ENCODE measurements at regions not wholly inside any gene's neighbourhood (a gene's known extent, or its start where the extent isn't known, plus 50 kb on each side); places are given as distances from the start of the nearest gene placed in this dataset.

DNA sequence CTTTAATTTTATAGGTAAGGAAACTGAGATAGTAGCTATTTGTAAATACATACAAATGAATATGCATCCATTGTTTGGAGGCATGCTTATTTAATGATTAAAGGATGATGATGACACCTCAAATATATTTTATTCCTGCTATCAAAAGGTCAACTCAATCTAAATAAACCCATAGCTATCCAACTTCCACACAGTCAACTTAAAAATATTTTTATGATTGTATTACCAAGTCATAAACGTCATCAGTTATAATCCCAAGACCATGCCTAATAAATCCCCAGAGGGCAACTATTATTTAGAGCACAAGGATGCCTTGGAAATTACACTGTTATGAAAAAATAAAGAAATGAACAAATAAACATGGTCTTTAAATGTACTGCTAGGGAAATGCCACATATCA is 102.1 kb downstream of the MPP7 start:
- BruUV-seq (replicated peaks), result no TSS peak
- no peak for TF ChIP-seq EZH2 (IDR thresholded peaks at IDR 0.05; ENCODE audit: borderline replicate concordance, low read depth, low read length, poor library complexity, severe bottlenecking)
- TF ChIP-seq CTCF (conservative IDR thresholded peaks at IDR 0.05; ENCODE audit: low read depth, low read length), result no peak
- intact Hi-C loops (cut with micrococcal nuclease; ENCODE audit: unreplicated experiment), result no loop called here

GRCh38 chr10:28199941-28200340 is 102.9 kb downstream of the MPP7 start:
- no TSS peak for BruUV-seq (replicated peaks)
- Histone ChIP-seq H3K9me3 (ENCODE audit: low read depth, low read length, poor library complexity, severe bottlenecking) (no peaks in the 10 kb centered on the region), H3K36me3 (ENCODE audit: insufficient read depth, low read length, poor library complexity, severe bottlenecking) (no peaks in the 10 kb centered on the region), H3K27ac (ENCODE audit: low read depth, low read length, poor library complexity, severe bottlenecking) (no peak overlapping the region), H3K27me3 (replicated peaks; ENCODE audit: insufficient read depth, low read depth, low read length, poor library complexity) (no peaks in the 10 kb centered on the region), H3K4me3 (ENCODE audit: low read depth, low read length, poor library complexity, severe bottlenecking) (no peak overlapping the region), H3K4me1 (ENCODE audit: insufficient read depth, low read length, poor library complexity, severe bottlenecking) (no peaks in the 10 kb centered on the region)
- no peak for DNase-seq (ENCODE audit: low spot score)
- CTCF ChIA-PET, result no interaction called here
- POLR2A ChIA-PET (ENCODE audit: low non-redundant PET), result no interaction called here
- TF ChIP-seq CTCF (conservative IDR thresholded peaks at IDR 0.05; ENCODE audit: low read depth, low read length), result no peak
- no peak for TF ChIP-seq EZH2 (IDR thresholded peaks at IDR 0.05; ENCODE audit: borderline replicate concordance, low read depth, low read length, poor library complexity, severe bottlenecking)
- intact Hi-C loops (cut with micrococcal nuclease; ENCODE audit: unreplicated experiment), result no loop called here

More for the DNA sequence above, 102.1 kb downstream of the MPP7 start:
- ChIA-PET CTCF (no interaction called here), POLR2A (ENCODE audit: low non-redundant PET) (no interaction called here)
- H3K36me3 ChIP-seq (ENCODE audit: insufficient read depth, low read length, poor library complexity, severe bottlenecking), result no peaks in the 10 kb centered on the region
- no peaks in the 10 kb centered on the region for H3K9me3 ChIP-seq (ENCODE audit: low read depth, low read length, poor library complexity, severe bottlenecking)
- DNase-seq (ENCODE audit: low spot score), result no peak
- H3K27me3 ChIP-seq (replicated peaks; ENCODE audit: insufficient read depth, low read depth, low read length, poor library complexity), result no peaks in the 10 kb centered on the region
- H3K27ac ChIP-seq (ENCODE audit: low read depth, low read length, poor library complexity, severe bottlenecking), result no peak overlapping the region
- no peaks in the 10 kb centered on the region for H3K4me1 ChIP-seq (ENCODE audit: insufficient read depth, low read length, poor library complexity, severe bottlenecking)
- H3K4me3 ChIP-seq (ENCODE audit: low read depth, low read length, poor library complexity, severe bottlenecking), result no peak overlapping the region

DNA sequence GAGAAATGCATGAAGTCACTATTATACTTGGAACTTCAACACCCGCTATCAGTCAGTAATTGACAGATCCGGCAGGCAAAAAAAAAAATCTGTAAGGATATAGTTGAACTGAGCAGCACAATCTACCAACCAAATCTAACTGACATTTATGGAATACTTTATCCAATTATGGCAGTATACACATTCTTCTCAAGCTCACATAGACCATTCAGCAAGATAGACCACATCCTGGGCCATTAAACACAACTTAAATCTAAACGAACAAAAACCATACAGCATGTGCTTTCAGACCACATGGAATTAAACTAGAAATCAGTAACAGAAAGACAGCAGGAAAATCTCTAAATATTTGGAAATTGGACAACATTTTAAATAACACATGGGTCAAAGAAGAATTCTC is 112.7 kb downstream of the MPP7 start:
- intact Hi-C loops (cut with micrococcal nuclease; ENCODE audit: unreplicated experiment), result no loop called here
- Histone ChIP-seq H3K4me1 (ENCODE audit: insufficient read depth, low read length, poor library complexity, severe bottlenecking) (no peaks in the 10 kb centered on the region), H3K9me3 (ENCODE audit: low read depth, low read length, poor library complexity, severe bottlenecking) (no peaks in the 10 kb centered on the region), H3K27ac (ENCODE audit: low read depth, low read length, poor library complexity, severe bottlenecking) (no peak overlapping the region), H3K27me3 (replicated peaks; ENCODE audit: insufficient read depth, low read depth, low read length, poor library complexity) (peaks cover 21% of the 10 kb centered on the region), H3K36me3 (ENCODE audit: insufficient read depth, low read length, poor library complexity, severe bottlenecking) (no peaks in the 10 kb centered on the region), H3K4me3 (ENCODE audit: low read depth, low read length, poor library complexity, severe bottlenecking) (no peak overlapping the region)
- no peak for DNase-seq (ENCODE audit: low spot score)
- ChIA-PET POLR2A (ENCODE audit: low non-redundant PET) (no interaction called here), CTCF (no interaction called here)
- BruUV-seq (replicated peaks), result no TSS peak
- no peak for TF ChIP-seq EZH2 (IDR thresholded peaks at IDR 0.05; ENCODE audit: borderline replicate concordance, low read depth, low read length, poor library complexity, severe bottlenecking)
- TF ChIP-seq CTCF (conservative IDR thresholded peaks at IDR 0.05; ENCODE audit: low read depth, low read length), result no peak
